ENCODE measurements at regions not wholly inside any gene's neighbourhood (a gene's known extent, or its start where the extent isn't known, plus 50 kb on each side); places are given as distances from the start of the nearest gene placed in this dataset.

DNA sequence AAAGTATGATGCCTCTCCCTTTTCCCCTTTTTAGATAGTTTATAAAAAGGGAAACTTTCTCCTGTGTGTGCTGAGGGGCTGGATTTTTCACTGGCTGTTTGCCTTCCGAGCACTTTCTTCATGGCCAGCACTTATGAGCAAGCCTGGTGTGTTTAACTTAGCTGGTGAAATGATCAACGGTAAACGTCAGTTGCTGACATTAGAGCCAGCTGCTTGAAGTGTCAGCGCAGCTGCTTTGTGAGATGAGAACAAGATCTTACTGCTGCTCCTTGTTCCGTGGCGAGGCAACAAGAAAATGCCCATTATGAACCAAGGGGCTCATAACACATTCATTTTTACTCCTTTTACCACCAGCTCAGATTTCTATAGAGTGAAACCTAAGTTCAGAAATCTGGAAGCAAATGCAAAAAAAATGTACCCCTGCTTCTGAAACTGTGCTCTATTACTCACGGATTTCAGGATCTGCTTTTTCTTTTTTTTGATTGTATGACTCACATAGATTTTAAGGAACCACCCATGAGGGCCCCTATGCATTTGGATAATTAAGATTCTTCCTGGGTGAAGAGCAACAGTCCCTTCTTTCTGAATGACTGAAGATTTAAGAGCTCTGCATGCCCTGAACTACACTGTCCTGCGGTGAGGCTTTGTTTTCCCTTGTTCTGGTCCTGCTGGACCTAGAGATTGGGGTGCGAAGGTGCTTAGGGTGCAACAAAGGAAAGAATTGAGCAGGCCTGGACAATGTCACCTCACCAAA lies 74.3 kb upstream of the CPM start:
- TF ChIP-seq, protein P1, sequence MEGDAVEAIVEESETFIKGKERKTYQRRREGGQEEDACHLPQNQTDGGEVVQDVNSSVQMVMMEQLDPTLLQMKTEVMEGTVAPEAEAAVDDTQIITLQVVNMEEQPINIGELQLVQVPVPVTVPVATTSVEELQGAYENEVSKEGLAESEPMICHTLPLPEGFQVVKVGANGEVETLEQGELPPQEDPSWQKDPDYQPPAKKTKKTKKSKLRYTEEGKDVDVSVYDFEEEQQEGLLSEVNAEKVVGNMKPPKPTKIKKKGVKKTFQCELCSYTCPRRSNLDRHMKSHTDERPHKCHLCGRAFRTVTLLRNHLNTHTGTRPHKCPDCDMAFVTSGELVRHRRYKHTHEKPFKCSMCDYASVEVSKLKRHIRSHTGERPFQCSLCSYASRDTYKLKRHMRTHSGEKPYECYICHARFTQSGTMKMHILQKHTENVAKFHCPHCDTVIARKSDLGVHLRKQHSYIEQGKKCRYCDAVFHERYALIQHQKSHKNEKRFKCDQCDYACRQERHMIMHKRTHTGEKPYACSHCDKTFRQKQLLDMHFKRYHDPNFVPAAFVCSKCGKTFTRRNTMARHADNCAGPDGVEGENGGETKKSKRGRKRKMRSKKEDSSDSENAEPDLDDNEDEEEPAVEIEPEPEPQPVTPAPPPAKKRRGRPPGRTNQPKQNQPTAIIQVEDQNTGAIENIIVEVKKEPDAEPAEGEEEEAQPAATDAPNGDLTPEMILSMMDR (IDR thresholded peaks at IDR 0.05; ENCODE audit: insufficient read depth, low read depth, low read length), result no peak
- TF ChIP-seq EZH2 (IDR thresholded peaks at IDR 0.05; ENCODE audit: insufficient read depth, low read length), result no peak
